K562 (cell line): ENCODE measurements at regions not wholly inside any gene's neighbourhood (a gene's known extent, or its start where the extent isn't known, plus 50 kb on each side); places are given as distances from the start of the nearest gene placed in this dataset.

Experiments
- ATAC-seq: fragments of 200-7000 bp; cut with Tn5 transposase; 3 replicates; pipeline ENCODE4 v1.9.1; 2020; ENCODE audit warnings: moderate library complexity
- BruUV-seq: library from RNA; stranded (reverse); fragments of 400-500 nt; replicated peaks from 2 replicates; lab custom pipeline; 2021; lab: Mats Ljungman, UMichigan
- CTCF ChIA-PET: fragments of 300-600 bp; formaldehyde crosslinking; extraction: SDS; loops from one replicate; lab custom pipeline; 2021; ENCODE audit warnings: low intra/inter-chr PET ratio; lab: Yijun Ruan, JAX
- POLR2A ChIA-PET: fragments of 300-600, 350-650 bp; sonication (Branson Sonifier 250); formaldehyde crosslinking; extraction: SDS; loops from one replicate; lab custom pipeline; 2021; ENCODE audit warnings: antibody characterized with exemption, inconsistent platforms; lab: Yijun Ruan, JAX
- DNase-seq, 4 experiments: peaks; one replicate each; pipeline versions ENCODE4 v3.0.0 to v3.0.0-alpha.2; 2011 to 2018; ENCODE audit warnings: low spot score in 3 of 4, mixed read lengths in 3 of 4; ENCODE audit errors: extremely low read depth in 1 of 4
- FAIRE-seq: peaks from 2 replicates; lab custom pipeline; 2011; peaks lifted over from hg19 to GRCh38; lab: Jason Lieb, UNC
- H2AFZ ChIP-seq: 2 replicates; pipeline ENCODE4 v1.6.0; 2011; ENCODE audit warnings: low read depth, low read length, control low read depth, inconsistent platforms
- H3K27ac ChIP-seq: fragments of 200-600 bp; 3 replicates; pipeline ENCODE4 v1.8.0; 2011; ENCODE audit warnings: low read depth, mild to moderate bottlenecking, control low read depth, inconsistent platforms, low read length, moderate library complexity, mixed read lengths; ENCODE audit errors: extremely low read depth
- H3K27me3 ChIP-seq, 2 experiments: fragments of 300-600 bp in 1 of 2; 2 replicates in 1 of 2; 3 replicates in 1 of 2; pipeline versions ENCODE4 v1.6.0 to v1.8.0; 2011; ENCODE audit warnings: inconsistent platforms in 2 of 2, low read length in 2 of 2, mild to moderate bottlenecking in 1 of 2, mixed read lengths in 1 of 2, moderate library complexity in 1 of 2; ENCODE audit not compliant: control insufficient read depth in 2 of 2, insufficient read depth in 2 of 2
- H3K36me3 ChIP-seq: fragments of 300-600 bp; 3 replicates; pipeline ENCODE4 v1.8.0; 2011; ENCODE audit warnings: mild to moderate bottlenecking, low read length, inconsistent platforms; ENCODE audit not compliant: control insufficient read depth, insufficient read depth
- H3K4me1 ChIP-seq, 2 experiments: fragments of 200-600 bp in 1 of 2; replicated peaks in 1 of 2; 2 replicates in 1 of 2; 3 replicates in 1 of 2; pipeline versions ENCODE4 v1.5.1 to v1.8.0; 2011; ENCODE audit warnings: inconsistent platforms in 2 of 2, low read length in 2 of 2, mild to moderate bottlenecking in 1 of 2, mixed read lengths in 1 of 2, moderate library complexity in 1 of 2; ENCODE audit not compliant: control insufficient read depth in 2 of 2, insufficient read depth in 2 of 2
- H3K4me2 ChIP-seq: 2 replicates; pipeline ENCODE4 v1.6.1; 2011; ENCODE audit warnings: low read length, control low read depth, inconsistent platforms, mixed read lengths; ENCODE audit not compliant: insufficient read depth
- H3K4me3 ChIP-seq: fragments of 200-600 bp; sonication (generic), shearing (Covaris generic); 2 replicates; pipeline ENCODE4 v1.5.1; 2016; ENCODE audit warnings: control low read depth, inconsistent platforms
- H3K79me2 ChIP-seq: fragments of 200-600 bp; 3 replicates; pipeline ENCODE4 v1.8.0; 2011; ENCODE audit warnings: low read length, inconsistent platforms; ENCODE audit not compliant: control insufficient read depth, insufficient read depth
- H3K9ac ChIP-seq, 2 experiments: 2 replicates each; pipeline versions ENCODE4 v1.6.0 to v1.6.1; 2011; ENCODE audit warnings: low read depth in 2 of 2, low read length in 2 of 2, control low read depth in 1 of 2, inconsistent platforms in 1 of 2, mild to moderate bottlenecking in 1 of 2, mixed read lengths in 1 of 2; ENCODE audit not compliant: insufficient read depth in 1 of 2
- H3K9me1 ChIP-seq: one replicate; pipeline ENCODE4 v1.6.0; 2011; ENCODE audit warnings: inconsistent platforms, mild to moderate bottlenecking, low read length, moderate library complexity; ENCODE audit not compliant: control insufficient read depth, insufficient read depth
- H3K9me3 ChIP-seq: replicated peaks from 2 replicates; pipeline ENCODE4 v1.5.1; 2011; ENCODE audit warnings: low read depth, low read length, inconsistent platforms; ENCODE audit not compliant: control insufficient read depth, insufficient read depth
- H4K20me1 ChIP-seq: replicated peaks from 2 replicates; pipeline ENCODE4 v1.6.1; 2011; ENCODE audit warnings: low read length, inconsistent platforms, mixed read lengths; ENCODE audit not compliant: control insufficient read depth, insufficient read depth
- BCOR ChIP-seq: fragments of 450-650 bp; IDR thresholded peaks from 2 replicates; pipeline ENCODE4 v1.6.1; 2016
- DIDO1 ChIP-seq: fragments of 450-650 bp; IDR thresholded peaks from 2 replicates; pipeline ENCODE4 v1.6.1; 2016; ENCODE audit warnings: low read depth, missing biosample characterization, missing genetic modification characterization
- KDM1A ChIP-seq, 2 experiments: fragments of 450-650 bp; IDR thresholded peaks; 2 replicates each; pipeline ENCODE4 v1.6.1; 2016; ENCODE audit warnings: mild to moderate bottlenecking in 2 of 2
- MAFK ChIP-seq: IDR thresholded peaks from 2 replicates; pipeline ENCODE4 v1.6.1; 2011; ENCODE audit warnings: low read length, improper control_type of control experiment
- MCM5 ChIP-seq: fragments of 450-650 bp; IDR thresholded peaks from 2 replicates; pipeline ENCODE4 v1.6.1; 2016; ENCODE audit warnings: low read depth
- POLR2G ChIP-seq: fragments of 200-400 bp; formaldehyde crosslinking; IDR thresholded peaks from 2 replicates; pipeline ENCODE4 v1.6.1; 2017; ENCODE audit warnings: low read depth, mild to moderate bottlenecking, antibody characterized with exemption, low read length, moderate library complexity
- SAFB ChIP-seq: fragments of 200-400 bp; formaldehyde crosslinking; IDR thresholded peaks from 2 replicates; pipeline ENCODE4 v1.6.1; 2017; ENCODE audit warnings: low read depth, low read length, borderline replicate concordance
- SRF ChIP-seq, 2 experiments: fragments of 250-450, 450-650 bp in 1 of 2; sonication (Bioruptor Pico) in 1 of 2; sonication (generic) in 1 of 2; formaldehyde crosslinking; IDR thresholded peaks; 2 replicates each; pipeline versions ENCODE4 v1.5.0 to v1.5.1; 2020 to 2022; ENCODE audit warnings: mild to moderate bottlenecking in 1 of 2, missing genetic modification reagents in 1 of 2
- TFAM ChIP-seq: fragments of 250-450 bp; sonication (Bioruptor Pico); conservative IDR thresholded peaks from 2 replicates; pipeline ENCODE4 v1.5.0; 2021; ENCODE audit warnings: mild to moderate bottlenecking, moderate library complexity
- XRCC3 ChIP-seq: fragments of 450-650 bp; IDR thresholded peaks from 2 replicates; pipeline ENCODE4 v1.6.1; 2017; ENCODE audit warnings: mild to moderate bottlenecking, moderate library complexity
- ZNF263 ChIP-seq: sonication (generic); formaldehyde crosslinking; IDR thresholded peaks from 2 replicates; pipeline ENCODE4 v1.8.0; 2022; ENCODE audit warnings: mild to moderate bottlenecking, missing genetic modification reagents, borderline replicate concordance
- ZNF354B ChIP-seq: fragments of 250-450 bp; sonication (Bioruptor Pico); IDR thresholded peaks from 2 replicates; pipeline ENCODE4 v1.4.0; 2020
- WGBS: fragments of 100-300 bp; shearing (Covaris generic); methylation state at CpG from one replicate; pipeline ENCODE4 v1.1.6; 2016; ENCODE audit warnings: low coverage, mixed read lengths; ENCODE audit not compliant: insufficient coverage; ENCODE audit errors: missing lambda C conversion rate; 5-methylcytosine and 5-hydroxymethylcytosine counted together
- in situ Hi-C: fragments of 300-500 bp; cut with MboI; formaldehyde crosslinking; loops from 4 replicates; pipeline ENCODE4 v1.15.0; 2018; ENCODE audit warnings: inconsistent platforms, mixed read lengths
- intact Hi-C: fragments of 100-400 bp; cut with micrococcal nuclease; formaldehyde crosslinking; loops from 2 replicates; pipeline ENCODE4 v1.14.2; 2022
- TF ChIP-seq, protein P1 (sequence below), 2 experiments: IDR thresholded peaks; 2 replicates each; pipeline ENCODE4 v1.6.1; 2011; ENCODE audit warnings: borderline replicate concordance in 1 of 2, control low read depth in 1 of 2, low read depth in 1 of 2, low read length in 1 of 2, mild to moderate bottlenecking in 1 of 2, mixed read lengths in 1 of 2, moderate library complexity in 1 of 2; ENCODE audit not compliant: insufficient read depth in 1 of 2, insufficient read length in 1 of 2, poor library complexity in 1 of 2, severe bottlenecking in 1 of 2; ENCODE audit errors: extremely low read depth in 1 of 2

DNA sequence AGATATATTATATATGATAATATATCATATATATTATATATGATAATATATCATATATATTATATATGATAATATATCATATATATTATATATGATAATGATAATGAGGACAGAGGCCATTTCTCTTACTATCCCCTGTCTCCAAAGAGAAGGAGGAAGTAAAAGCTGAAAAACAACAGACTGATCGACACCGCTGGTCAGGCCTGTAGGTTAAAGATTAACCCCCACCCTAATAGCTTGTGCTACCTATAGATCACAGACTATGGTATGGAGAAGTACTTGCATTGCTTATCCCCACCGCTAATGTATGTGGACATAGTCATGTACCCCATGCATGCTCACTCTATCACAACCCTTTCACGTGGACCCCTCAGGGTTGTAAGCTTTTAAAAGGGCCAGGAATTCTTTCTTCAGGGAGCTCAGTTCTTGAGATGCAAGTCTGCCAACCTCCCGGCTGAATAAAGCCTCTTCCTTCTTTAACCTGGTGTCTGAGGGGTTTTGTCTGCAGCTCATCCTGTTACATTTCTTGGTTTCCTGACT, 786.1 kb upstream of the TMEM132C start:
- DNase-seq = no peak
- no peaks in the 10 kb centered on the region for H3K9me3 ChIP-seq
- intact Hi-C loops (no loop called here), in situ Hi-C loops (no loop called here)
- no peak overlapping the region for H3K4me2 ChIP-seq
- no peaks in the 10 kb centered on the region for H3K79me2 ChIP-seq
- H3K36me3 ChIP-seq = no peaks in the 10 kb centered on the region
- H3K9me1 ChIP-seq = no peaks in the 10 kb centered on the region
- 1% methylated on average over 5 of the region's 5 CpGs for WGBS
- H3K4me3 ChIP-seq = no peak overlapping the region
- ChIA-PET POLR2A (no interaction called here), CTCF (no interaction called here)
- H3K27ac ChIP-seq = no peak overlapping the region
- H4K20me1 ChIP-seq = no peaks in the 10 kb centered on the region
- H3K27me3 ChIP-seq = no peaks in the 10 kb centered on the region
- H3K9ac ChIP-seq = no peak overlapping the region
- no peaks in the 10 kb centered on the region for H3K4me1 ChIP-seq
- TF ChIP-seq XRCC3 = no peak
- no peak for TF ChIP-seq MCM5
- TF ChIP-seq ZNF354B (CRISPR knock-in tag) = no peak
- TF ChIP-seq BCOR = no peak
- TF ChIP-seq SRF (CRISPR knock-in tag; IDR thresholded peaks at IDR 0.05) = no peak
- TF ChIP-seq TFAM (CRISPR knock-in tag) = no peak
- no peak for TF ChIP-seq KDM1A (IDR thresholded peaks at IDR 0.05)
- no peak for TF ChIP-seq DIDO1
- no peak for TF ChIP-seq POLR2G
- no peak for TF ChIP-seq ZNF263 (CRISPR knock-in tag)
- TF ChIP-seq SAFB = no peak
- TF ChIP-seq, protein P1, sequence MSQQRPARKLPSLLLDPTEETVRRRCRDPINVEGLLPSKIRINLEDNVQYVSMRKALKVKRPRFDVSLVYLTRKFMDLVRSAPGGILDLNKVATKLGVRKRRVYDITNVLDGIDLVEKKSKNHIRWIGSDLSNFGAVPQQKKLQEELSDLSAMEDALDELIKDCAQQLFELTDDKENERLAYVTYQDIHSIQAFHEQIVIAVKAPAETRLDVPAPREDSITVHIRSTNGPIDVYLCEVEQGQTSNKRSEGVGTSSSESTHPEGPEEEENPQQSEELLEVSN (IDR thresholded peaks at IDR 0.05; ENCODE audit: borderline replicate concordance in 1 of 2, extremely low read depth in 1 of 2, insufficient read depth in 1 of 2, insufficient read length in 1 of 2, low read depth in 1 of 2, low read length in 1 of 2, poor library complexity in 1 of 2, severe bottlenecking in 1 of 2) = no peak
- no peak for TF ChIP-seq MAFK
- BruUV-seq = no TSS peak
- no peak for ATAC-seq
- FAIRE-seq = no peak
- no peak overlapping the region for H2AFZ ChIP-seq
